ENCODE measurements at regions not wholly inside any gene's neighbourhood (a gene's known extent, or its start where the extent isn't known, plus 50 kb on each side); places are given as distances from the start of the nearest gene placed in this dataset.
"Not testable (repeated sequence)": the region's sequence is repeated elsewhere in the genome, so short reads cannot be mapped to it uniquely, and the experiment has no call there.

- Histone ChIP-seq H3K27ac (ENCODE audit: low read length) (no peak overlapping the region), H3F3A (ENCODE audit: insufficient read depth, low read length, poor library complexity, severe bottlenecking) (no peaks in the 10 kb centered on the region)
Observed at GRCh38 chr7:115177823-115178222, 255.9 kb downstream of the MDFIC start.

GRCh38 chr7:115177103-115177502 is 255.2 kb downstream of the MDFIC start:
- Histone ChIP-seq H3K9me2 (ENCODE audit: insufficient read depth, low read length) (no peaks in the 10 kb centered on the region), H3K79me2 (replicated peaks; ENCODE audit: insufficient read depth, low read length) (no peaks in the 10 kb centered on the region), H3K27me3 (ENCODE audit: insufficient read depth, low read depth, low read length) (no peaks in the 10 kb centered on the region), H3K4me3 (ENCODE audit: low read length) (no peak overlapping the region), H3K4me2 (ENCODE audit: low read length) (no peak overlapping the region), H4K20me1 (ENCODE audit: insufficient read depth) (no peaks in the 10 kb centered on the region), H3K36me3 (ENCODE audit: insufficient read depth, low read length) (no peaks in the 10 kb centered on the region), H2AFZ (ENCODE audit: low read depth, low read length) (no peak overlapping the region), H3K27ac (ENCODE audit: low read length) (peak overlapping the region; percentile 4), H3K9me3 (ENCODE audit: low read length) (no peaks in the 10 kb centered on the region), H3F3A (ENCODE audit: insufficient read depth, low read length, poor library complexity, severe bottlenecking) (no peaks in the 10 kb centered on the region), H3K9ac (ENCODE audit: low read length) (no peak overlapping the region)
- TF ChIP-seq RAD21 (conservative IDR thresholded peaks at IDR 0.05) (peak; percentile 13), SMC3 (conservative IDR thresholded peaks at IDR 0.05; ENCODE audit: poor library complexity) (no peak), EP300 (conservative IDR thresholded peaks at IDR 0.05; ENCODE audit: poor library complexity, severe bottlenecking) (peak; percentile 86), REST (IDR thresholded peaks at IDR 0.05; ENCODE audit: borderline replicate concordance) (no peak), TAF1 (IDR thresholded peaks at IDR 0.05; ENCODE audit: low read depth) (no peak)

More at GRCh38 chr7:115177823-115178222, 255.9 kb downstream of the MDFIC start:
- H4K20me1 ChIP-seq (ENCODE audit: insufficient read depth) = no peaks in the 10 kb centered on the region
- H3K4me3 ChIP-seq (ENCODE audit: low read length) = no peak overlapping the region
- H3K27me3 ChIP-seq (ENCODE audit: insufficient read depth, low read depth, low read length) = no peaks in the 10 kb centered on the region
- no peaks in the 10 kb centered on the region for H3K9me2 ChIP-seq (ENCODE audit: insufficient read depth, low read length)
- no peak overlapping the region for H3K4me2 ChIP-seq (ENCODE audit: low read length)
- no peaks in the 10 kb centered on the region for H3K79me2 ChIP-seq (replicated peaks; ENCODE audit: insufficient read depth, low read length)
- H3K9me3 ChIP-seq (ENCODE audit: low read length) = no peaks in the 10 kb centered on the region
- H2AFZ ChIP-seq (ENCODE audit: low read depth, low read length) = no peak overlapping the region
- no peaks in the 10 kb centered on the region for H3K36me3 ChIP-seq (ENCODE audit: insufficient read depth, low read length)
- peak; percentile 64 for TF ChIP-seq REST (IDR thresholded peaks at IDR 0.05; ENCODE audit: borderline replicate concordance)
- peak; percentile 87 for TF ChIP-seq EP300 (conservative IDR thresholded peaks at IDR 0.05; ENCODE audit: poor library complexity, severe bottlenecking)
- no peak for TF ChIP-seq CTCF (IDR thresholded peaks at IDR 0.05; ENCODE audit: poor library complexity, severe bottlenecking)
- peak; percentile 93 for TF ChIP-seq POLR2AphosphoS5 (IDR thresholded peaks at IDR 0.05)
- TF ChIP-seq EZH2 (IDR thresholded peaks at IDR 0.05; ENCODE audit: borderline replicate concordance, insufficient read depth, low read length, poor library complexity, severe bottlenecking) = no peak
- no peak overlapping the region for H3K9ac ChIP-seq (ENCODE audit: low read length)

- H3K9me2 ChIP-seq (ENCODE audit: insufficient read depth, low read length); H3F3A ChIP-seq (ENCODE audit: insufficient read depth, low read length, poor library complexity, severe bottlenecking); H4K20me1 ChIP-seq (ENCODE audit: insufficient read depth); H3K36me3 ChIP-seq (ENCODE audit: insufficient read depth, low read length); H3K9me3 ChIP-seq (ENCODE audit: low read length); H3K9ac ChIP-seq (ENCODE audit: low read length); H3K4me2 ChIP-seq (ENCODE audit: low read length); H3K27ac ChIP-seq (ENCODE audit: low read length); H3K4me3 ChIP-seq (ENCODE audit: low read length); H2AFZ ChIP-seq (ENCODE audit: low read depth, low read length); H3K27me3 ChIP-seq (ENCODE audit: insufficient read depth, low read depth, low read length); H3K79me2 ChIP-seq (replicated peaks; ENCODE audit: insufficient read depth, low read length): not testable (repeated sequence)
Observed at GRCh38 chr7:115172397-115172796, 250.5 kb downstream of the MDFIC start.

All from neural cell (in vitro differentiated cells).